Neural cell (in vitro differentiated cells): ENCODE measurements at regions not wholly inside any gene's neighbourhood (a gene's known extent, or its start where the extent isn't known, plus 50 kb on each side); places are given as distances from the start of the nearest gene placed in this dataset.
"Not testable (repeated sequence)": the region's sequence is repeated elsewhere in the genome, so short reads cannot be mapped to it uniquely, and the experiment has no call there.

Experiments
- H2AFZ ChIP-seq: fragments of 200-600, 300-800 bp; sonication (generic), shearing (Covaris generic); 2 replicates; pipeline ENCODE4 v1.6.0; 2014; ENCODE audit warnings: low read depth, mild to moderate bottlenecking, antibody characterized with exemption, low read length, moderate library complexity
- H3F3A ChIP-seq: fragments of 200-600 bp; shearing (Covaris generic); 2 replicates; pipeline ENCODE4 v1.6.1; 2016; ENCODE audit warnings: mild to moderate bottlenecking, moderate library complexity, mixed read lengths, antibody characterized with exemption, low read length; ENCODE audit not compliant: insufficient read depth, poor library complexity, severe bottlenecking
- H3K27ac ChIP-seq: fragments of 200-600, 300-800 bp; sonication (generic), shearing (Covaris generic); 2 replicates; pipeline ENCODE4 v1.5.1; 2014; ENCODE audit warnings: mild to moderate bottlenecking, low read length, moderate library complexity
- H3K27me3 ChIP-seq: fragments of 300-800, 200-600 bp; sonication (generic), shearing (Covaris generic); 2 replicates; pipeline ENCODE4 v1.6.0; 2014; ENCODE audit warnings: mild to moderate bottlenecking, low read depth, low read length, moderate library complexity; ENCODE audit not compliant: insufficient read depth
- H3K36me3 ChIP-seq: fragments of 300-800, 200-600 bp; sonication (generic), shearing (Covaris generic); 2 replicates; pipeline ENCODE4 v1.5.1; 2014; ENCODE audit warnings: mild to moderate bottlenecking, antibody characterized with exemption, low read length, moderate library complexity; ENCODE audit not compliant: insufficient read depth
- H3K4me2 ChIP-seq: fragments of 300-800, 200-600 bp; sonication (generic), shearing (Covaris generic); 2 replicates; pipeline ENCODE4 v1.6.0; 2014; ENCODE audit warnings: mild to moderate bottlenecking, low read length
- H3K4me3 ChIP-seq: fragments of 300-800, 200-600 bp; sonication (generic), shearing (Covaris generic); 2 replicates; pipeline ENCODE4 v1.5.1; 2014; ENCODE audit warnings: mild to moderate bottlenecking, low read length, moderate library complexity
- H3K79me2 ChIP-seq: fragments of 200-600 bp; shearing (Covaris generic); replicated peaks from 2 replicates; pipeline ENCODE4 v1.6.0; 2014; ENCODE audit warnings: mild to moderate bottlenecking, low read length, moderate library complexity; ENCODE audit not compliant: insufficient read depth
- H3K9ac ChIP-seq: fragments of 300-800, 200-600 bp; sonication (generic), shearing (Covaris generic); 2 replicates; pipeline ENCODE4 v1.6.1; 2016; ENCODE audit warnings: mild to moderate bottlenecking, low read length, mixed read lengths
- H3K9me2 ChIP-seq: fragments of 200-600 bp; shearing (Covaris generic); 2 replicates; pipeline ENCODE4 v1.6.1; 2016; ENCODE audit warnings: mild to moderate bottlenecking, low read length, mixed read lengths; ENCODE audit not compliant: insufficient read depth
- H3K9me3 ChIP-seq: fragments of 200-600, 300-800 bp; sonication (generic), shearing (Covaris generic); 2 replicates; pipeline ENCODE4 v1.6.1; 2016; ENCODE audit warnings: mild to moderate bottlenecking, mixed run types, low read length, moderate library complexity, mixed read lengths
- H4K20me1 ChIP-seq: fragments of 200-600 bp; shearing (Covaris generic); 2 replicates; pipeline ENCODE4 v1.6.1; 2016; ENCODE audit warnings: mild to moderate bottlenecking, mixed run types; ENCODE audit not compliant: insufficient read depth
- CTCF ChIP-seq: fragments of 450-650 bp; IDR thresholded peaks from 2 replicates; pipeline ENCODE4 v1.5.1; 2014; ENCODE audit warnings: antibody characterized with exemption, mild to moderate bottlenecking, moderate library complexity; ENCODE audit not compliant: poor library complexity, severe bottlenecking
- EP300 ChIP-seq: fragments of 450-650 bp; conservative IDR thresholded peaks from 2 replicates; pipeline ENCODE4 v1.6.1; 2014; ENCODE audit warnings: antibody characterized with exemption, mild to moderate bottlenecking, moderate library complexity; ENCODE audit not compliant: poor library complexity, severe bottlenecking
- EZH2 ChIP-seq: fragments of 200-600, 300-800 bp; shearing (Covaris generic), sonication (generic); IDR thresholded peaks from 2 replicates; pipeline ENCODE4 v1.6.1; 2014; ENCODE audit warnings: antibody characterized with exemption, low read length, borderline replicate concordance, mild to moderate bottlenecking; ENCODE audit not compliant: insufficient read depth, poor library complexity, severe bottlenecking
- MXI1 ChIP-seq: fragments of 450-650 bp; conservative IDR thresholded peaks from 2 replicates; pipeline ENCODE4 v1.6.1; 2014; ENCODE audit warnings: antibody characterized with exemption, mild to moderate bottlenecking; ENCODE audit not compliant: poor library complexity, severe bottlenecking
- POLR2AphosphoS5 ChIP-seq: IDR thresholded peaks from 2 replicates; pipeline ENCODE4 v1.6.1; 2012
- RAD21 ChIP-seq: fragments of 450-650 bp; conservative IDR thresholded peaks from 2 replicates; pipeline ENCODE4 v1.6.1; 2014; ENCODE audit warnings: antibody characterized with exemption, mild to moderate bottlenecking, moderate library complexity
- REST ChIP-seq: IDR thresholded peaks from 2 replicates; pipeline ENCODE4 v1.6.1; 2012; ENCODE audit warnings: borderline replicate concordance
- SMC3 ChIP-seq: fragments of 450-650 bp; conservative IDR thresholded peaks from 2 replicates; pipeline ENCODE4 v1.6.1; 2014; ENCODE audit warnings: antibody characterized with exemption, mild to moderate bottlenecking, moderate library complexity; ENCODE audit not compliant: poor library complexity
- TAF1 ChIP-seq: IDR thresholded peaks from 2 replicates; pipeline ENCODE4 v1.6.1; 2012; ENCODE audit warnings: low read depth

- H3K36me3 ChIP-seq, H3K9me3 ChIP-seq, H3K4me3 ChIP-seq, H2AFZ ChIP-seq, H3F3A ChIP-seq, H3K9ac ChIP-seq, H3K27me3 ChIP-seq, H3K4me2 ChIP-seq, H3K9me2 ChIP-seq, H3K27ac ChIP-seq, H4K20me1 ChIP-seq, H3K79me2 ChIP-seq: not testable (repeated sequence)
These were observed 137.7 kb downstream of the CRLF3 start for GRCh38 chr17:30686538-30687479.

- H3K79me2 ChIP-seq, H3K27me3 ChIP-seq, H3K9me3 ChIP-seq, H4K20me1 ChIP-seq, H3K4me2 ChIP-seq, H3K36me3 ChIP-seq, H3K27ac ChIP-seq, H3F3A ChIP-seq, H3K4me3 ChIP-seq, H3K9me2 ChIP-seq, H2AFZ ChIP-seq, H3K9ac ChIP-seq: not testable (repeated sequence)
These were observed 142.2 kb downstream of the CRLF3 start for GRCh38 chr17:30682280-30682679.

- not testable (repeated sequence) for H3F3A ChIP-seq, H3K9me2 ChIP-seq, H3K79me2 ChIP-seq, H3K4me3 ChIP-seq, H3K36me3 ChIP-seq, H3K4me2 ChIP-seq, H3K9me3 ChIP-seq, H3K27ac ChIP-seq, H2AFZ ChIP-seq, H3K27me3 ChIP-seq, H4K20me1 ChIP-seq, H3K9ac ChIP-seq
These were observed 143.8 kb downstream of the CRLF3 start for GRCh38 chr17:30680681-30681080.

GRCh38 chr17:30677550-30678249, 146.8 kb downstream of the CRLF3 start:
- no peaks in the 10 kb centered on the region for H3K9me3 ChIP-seq
- H3K27me3 ChIP-seq, result no peaks in the 10 kb centered on the region
- no peaks in the 10 kb centered on the region for H3K36me3 ChIP-seq
- no peak overlapping the region for H3K27ac ChIP-seq
- no peaks in the 10 kb centered on the region for H3F3A ChIP-seq
- no peak overlapping the region for H3K4me2 ChIP-seq
- no peak overlapping the region for H3K9ac ChIP-seq
- no peaks in the 10 kb centered on the region for H3K9me2 ChIP-seq
- H2AFZ ChIP-seq, result no peak overlapping the region
- no peak overlapping the region for H3K4me3 ChIP-seq
- TF ChIP-seq SMC3, result no peak
- no peak for TF ChIP-seq RAD21
- TF ChIP-seq POLR2AphosphoS5, result no peak
- no peak for TF ChIP-seq REST
- no peak for TF ChIP-seq EP300
- TF ChIP-seq CTCF, result no peak
- no peak for TF ChIP-seq EZH2
- no peak for TF ChIP-seq TAF1
- TF ChIP-seq MXI1, result no peak
- no peaks in the 10 kb centered on the region for H4K20me1 ChIP-seq
- no peaks in the 10 kb centered on the region for H3K79me2 ChIP-seq
